NCI-H187 (cell line): ENCODE measurements at regions not wholly inside any gene's neighbourhood (a gene's known extent, or its start where the extent isn't known, plus 50 kb on each side); places are given as distances from the start of the nearest gene placed in this dataset.

Source experiments
- DNase-seq, 2 experiments: peaks; one replicate each; lab custom pipeline; 2025; lab: John Stamatoyannopoulos, UW

DNA sequence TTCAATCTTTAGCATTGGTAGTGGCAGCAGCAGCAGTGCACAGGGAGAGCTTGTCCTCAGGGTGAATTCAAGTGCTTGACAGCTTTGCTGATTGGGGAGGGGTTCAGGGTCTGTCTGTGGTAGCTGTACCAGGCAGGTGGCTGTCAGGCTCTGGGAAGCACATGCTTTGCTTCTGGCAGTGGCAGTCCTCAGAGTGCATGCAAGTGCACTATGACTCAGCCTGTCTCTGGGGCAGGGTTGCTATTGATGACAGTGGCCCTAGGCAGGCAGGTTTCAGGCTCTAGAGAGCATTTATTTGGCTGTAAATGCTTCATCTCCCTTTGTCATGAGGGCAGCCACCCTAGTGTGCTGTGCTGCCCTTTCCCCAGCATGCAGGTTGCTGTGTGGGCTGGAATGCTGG lies 251.9 kb upstream of the LRRC7 start:
- DNase-seq = no peak

GRCh38 chr1:69319287-69319686 lies 248.4 kb upstream of the LRRC7 start:
- no peak for DNase-seq

- DNase-seq = no peak
These were observed 246.9 kb upstream of the LRRC7 start for GRCh38 chr1:69320757-69321211.

DNA sequence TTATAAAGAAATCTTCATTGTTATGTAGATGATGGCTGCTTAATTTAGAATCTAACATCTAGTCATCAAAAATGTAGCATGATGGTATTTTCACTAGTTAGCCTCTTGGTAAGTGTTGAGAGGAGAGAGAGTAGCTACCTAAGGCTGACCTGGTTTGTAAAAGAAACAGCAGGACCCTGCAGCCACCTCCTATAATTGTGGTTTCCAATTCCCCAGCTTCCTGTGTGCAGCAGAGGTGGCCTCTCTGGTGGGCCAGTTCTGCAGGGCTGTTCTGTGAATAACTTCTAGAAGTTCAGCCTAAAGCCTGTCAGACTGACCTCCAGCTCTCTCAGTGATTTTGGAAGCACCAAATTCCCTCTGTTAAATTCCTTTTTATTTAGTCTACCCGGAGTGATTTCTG lies 246.4 kb upstream of the LRRC7 start:
- no peak for DNase-seq

DNA sequence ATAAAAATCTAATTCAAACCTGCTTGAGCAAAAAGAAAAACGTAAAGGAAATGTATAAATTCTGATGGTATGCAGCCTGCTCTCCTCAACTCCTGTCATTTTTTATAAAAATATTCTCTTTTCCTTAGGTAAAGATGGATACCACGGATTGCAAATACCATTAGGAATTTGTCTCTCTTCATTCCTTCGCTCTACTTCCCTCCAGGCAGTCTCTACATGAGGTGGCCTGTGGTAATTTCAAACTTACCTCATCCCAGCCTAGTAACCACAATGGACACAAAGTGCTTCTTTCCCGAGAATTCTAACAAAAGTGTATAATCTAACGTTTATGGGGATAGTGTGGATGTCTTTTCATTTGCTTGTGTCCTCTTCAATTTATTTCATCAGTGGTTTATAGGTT lies 239.5 kb upstream of the LRRC7 start:
- DNase-seq = no peak

- no peak for DNase-seq
These were observed 204.5 kb upstream of the LRRC7 start for GRCh38 chr1:69363236-69363635.

DNA sequence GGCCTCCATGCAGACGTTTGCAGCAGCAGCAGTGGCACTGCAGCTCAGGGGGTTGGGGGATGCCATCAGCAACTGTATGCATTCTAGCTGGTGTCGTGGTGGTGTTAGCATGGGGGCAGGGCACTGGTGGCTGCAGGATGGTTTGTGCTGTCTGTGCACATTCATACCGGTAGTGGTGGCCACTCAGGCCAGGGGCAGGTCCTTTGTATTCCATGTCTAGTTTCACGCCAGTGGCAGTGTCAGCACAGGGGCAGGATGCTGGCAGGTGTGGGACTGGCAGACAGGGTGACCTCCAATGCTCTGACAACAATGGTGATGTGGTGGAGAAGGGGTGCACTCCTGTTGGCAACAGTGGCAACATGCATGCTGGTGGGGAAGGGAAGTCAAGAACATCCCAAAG lies 194.2 kb upstream of the LRRC7 start:
- no peak for DNase-seq

- no peak for DNase-seq
These were observed 191.3 kb upstream of the LRRC7 start for GRCh38 chr1:69376408-69376807.

GRCh38 chr1:69377507-69377906 lies 190.2 kb upstream of the LRRC7 start:
- DNase-seq = no peak

GRCh38 chr1:69388044-69388443 lies 179.7 kb upstream of the LRRC7 start:
- no peak for DNase-seq

DNA sequence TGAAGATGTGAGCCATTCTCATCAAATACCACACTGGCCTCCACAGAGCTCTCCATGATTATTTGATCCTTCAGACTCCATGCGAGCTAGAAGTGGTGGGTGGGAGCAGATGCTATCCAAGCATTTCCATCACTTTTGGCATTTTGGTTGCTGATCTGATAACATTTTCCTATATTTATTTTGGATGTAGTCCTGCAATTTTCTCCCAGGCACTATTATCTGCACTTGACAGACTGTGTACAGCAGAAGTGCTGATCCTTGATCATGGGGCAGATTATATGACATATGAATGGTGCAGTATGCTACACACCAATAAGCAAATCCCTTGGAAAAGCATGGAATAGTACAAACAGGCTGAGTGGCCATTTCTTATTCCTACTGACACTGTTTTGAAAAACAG lies 167.6 kb upstream of the LRRC7 start:
- DNase-seq = no peak

DNA sequence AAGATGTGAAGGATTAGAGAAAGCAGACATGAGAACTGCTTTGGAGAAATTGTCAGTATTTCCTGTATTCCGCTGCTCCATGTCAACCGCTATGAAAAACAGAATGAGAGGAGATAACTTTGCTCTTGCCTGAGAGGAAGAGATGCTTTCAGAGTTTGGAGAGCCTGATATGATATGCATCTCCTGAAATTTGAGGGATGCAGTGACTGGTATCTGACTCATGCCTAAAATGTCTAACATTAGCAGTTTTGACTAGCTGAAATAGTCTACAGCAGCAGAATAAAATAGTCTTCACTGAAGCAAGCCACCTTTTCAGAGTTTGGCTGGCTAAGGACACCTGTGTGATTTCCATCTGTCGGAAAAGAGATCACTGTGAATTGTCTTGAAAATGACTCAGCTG lies 165.8 kb upstream of the LRRC7 start:
- DNase-seq = no peak

DNA sequence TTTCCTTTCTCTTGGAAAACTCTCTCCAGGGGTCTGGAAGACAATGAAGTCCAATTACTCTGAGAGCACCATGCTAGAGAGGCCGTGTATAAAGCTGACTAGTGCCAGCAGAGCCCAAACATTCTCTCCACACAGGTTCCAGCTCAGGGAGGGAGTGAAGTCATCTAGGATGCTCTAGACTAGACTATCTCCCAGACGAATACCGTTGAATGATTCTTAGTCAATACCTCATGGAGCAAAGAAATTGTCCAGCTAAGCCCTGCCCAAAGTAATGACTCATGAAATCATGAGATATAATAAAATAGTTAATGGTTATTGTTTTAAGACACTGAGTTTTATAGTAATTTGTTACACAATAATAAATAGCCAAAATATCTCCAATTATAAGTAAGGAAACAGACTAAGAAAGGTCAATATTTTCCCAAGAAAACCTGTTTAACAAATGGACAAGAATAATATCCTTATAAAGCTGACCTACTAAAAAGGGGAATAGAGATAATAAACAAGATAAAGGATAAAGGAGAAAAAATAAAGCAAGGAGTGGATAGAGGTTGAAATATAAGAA lies 163.9 kb upstream of the LRRC7 start:
- DNase-seq = no peak

DNA sequence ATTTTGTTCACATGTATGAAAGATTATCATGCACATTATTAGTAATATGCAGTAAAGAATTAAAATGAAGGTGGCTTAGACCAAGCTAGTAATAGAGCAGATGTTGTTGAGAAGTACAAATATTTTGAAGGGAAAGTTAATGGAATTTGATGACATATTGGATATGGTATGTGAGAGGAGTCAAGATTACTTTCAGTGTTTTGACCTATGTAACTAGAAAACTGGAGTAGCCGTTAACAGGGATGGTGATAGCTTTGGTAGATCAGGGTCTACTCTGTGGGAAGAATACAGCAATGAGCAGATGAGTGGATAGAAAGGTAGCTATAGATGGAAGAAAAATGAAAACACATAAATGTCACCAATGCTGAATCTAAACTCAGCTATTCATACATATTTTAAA lies 163.2 kb upstream of the LRRC7 start:
- no peak for DNase-seq

GRCh38 chr1:69406244-69406643 lies 161.5 kb upstream of the LRRC7 start:
- DNase-seq = no peak

GRCh38 chr1:69409731-69410456 lies 157.8 kb upstream of the LRRC7 start:
- DNase-seq = no peak

DNA sequence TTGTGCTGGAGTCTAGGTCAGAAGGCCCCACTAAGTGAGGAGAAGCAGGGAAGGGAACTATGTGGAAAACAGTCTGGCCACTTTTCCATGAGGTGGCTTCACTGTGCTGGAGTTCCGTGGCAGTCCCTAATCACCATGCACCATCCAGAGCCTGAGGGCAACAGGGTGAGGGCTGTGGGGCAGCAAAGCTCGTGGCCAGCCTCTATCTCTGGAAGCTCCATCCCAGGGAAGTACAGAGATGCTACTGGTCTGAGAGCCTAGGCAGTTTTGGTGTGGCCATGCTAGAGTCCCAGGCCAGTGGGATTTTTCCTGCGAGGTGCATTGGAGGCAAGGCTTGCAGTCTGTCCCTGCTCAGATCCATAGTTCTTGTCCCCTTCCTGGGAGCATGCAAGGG lies 157.3 kb upstream of the LRRC7 start:
- DNase-seq = no peak

GRCh38 chr1:69410893-69411292 lies 156.8 kb upstream of the LRRC7 start:
- no peak for DNase-seq

GRCh38 chr1:69411617-69412016 lies 156.1 kb upstream of the LRRC7 start:
- no peak for DNase-seq

GRCh38 chr1:69413129-69413528 lies 154.6 kb upstream of the LRRC7 start:
- no peak for DNase-seq

DNA sequence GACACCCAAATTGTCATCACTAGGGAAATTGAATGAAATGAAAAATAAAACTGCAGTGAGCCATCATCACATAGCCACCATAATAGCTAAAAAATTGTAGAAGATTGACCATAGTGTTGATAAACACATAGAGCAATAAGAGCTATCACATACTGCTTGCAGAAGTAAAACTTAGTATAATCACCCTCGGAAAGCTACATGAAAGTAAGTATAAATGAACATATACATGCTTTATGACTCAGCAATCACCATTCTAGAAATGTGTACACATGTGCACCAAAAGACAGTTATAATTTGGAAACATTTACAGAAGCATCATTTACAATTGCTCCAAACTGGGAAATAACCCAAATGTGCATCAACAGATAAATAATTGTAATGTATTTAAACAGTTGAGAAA lies 153.1 kb upstream of the LRRC7 start:
- no peak for DNase-seq

- DNase-seq = no peak
These were observed 146.4 kb upstream of the LRRC7 start for GRCh38 chr1:69421286-69421685.

- DNase-seq = no peak
These were observed 141.9 kb upstream of the LRRC7 start for GRCh38 chr1:69425871-69426270.

DNA sequence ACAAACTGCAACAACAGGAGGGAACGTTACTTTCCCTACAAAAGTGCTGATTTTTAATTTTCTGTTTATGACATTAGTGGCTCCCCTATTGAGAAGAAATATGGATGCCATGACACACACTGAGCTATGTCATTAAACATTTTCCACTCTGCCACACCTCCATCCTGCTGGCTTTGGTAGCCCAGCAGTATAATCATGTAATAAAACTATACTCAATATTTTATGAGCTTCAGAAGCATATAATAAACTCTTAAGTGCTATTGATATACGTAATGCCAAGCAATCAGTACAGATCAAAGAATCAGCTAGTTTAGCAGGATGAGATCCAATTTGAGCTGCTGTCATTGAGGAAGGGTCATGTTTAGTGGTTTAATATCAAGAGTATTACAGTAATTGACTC lies 141.3 kb upstream of the LRRC7 start:
- no peak for DNase-seq
